Loucy (cell line): ENCODE measurements at regions not wholly inside any gene's neighbourhood (a gene's known extent, or its start where the extent isn't known, plus 50 kb on each side); places are given as distances from the start of the nearest gene placed in this dataset.

Experiments used
- CTCF ChIP-seq: fragments of 200-600 bp; sonication (generic); conservative IDR thresholded peaks from 2 replicates; pipeline ENCODE4 v1.5.1; 2014; ENCODE audit warnings: mild to moderate bottlenecking, antibody characterized with exemption, low read length
- EZH2phosphoT487 ChIP-seq: fragments of 200-600 bp; IDR thresholded peaks from 2 replicates; pipeline ENCODE4 v1.6.1; 2018; ENCODE audit warnings: antibody characterized with exemption, mild to moderate bottlenecking, moderate library complexity, borderline replicate concordance

DNA sequence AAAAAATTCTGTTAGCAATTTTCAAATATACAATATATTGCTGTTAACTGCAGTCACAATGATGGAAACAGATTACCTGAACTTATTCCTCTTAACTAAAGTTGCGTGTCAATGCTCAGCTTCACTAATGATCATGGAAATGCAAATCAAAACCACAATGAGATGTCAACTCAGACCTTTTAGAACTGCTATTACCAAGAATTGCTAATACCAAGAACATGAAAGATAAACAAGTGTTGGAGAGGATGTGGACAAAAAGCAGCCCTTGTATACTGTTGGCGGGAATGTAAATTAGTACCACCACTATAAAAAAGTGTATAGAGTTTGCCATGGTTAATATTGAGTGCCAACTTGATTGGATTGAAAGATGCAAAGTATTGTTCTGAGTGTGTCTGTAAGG lies 1409.7 kb upstream of the CDH18 start:
- TF ChIP-seq CTCF (no peak), EZH2phosphoT487 (no peak)
